ENCODE measurements at regions not wholly inside any gene's neighbourhood (a gene's known extent, or its start where the extent isn't known, plus 50 kb on each side); places are given as distances from the start of the nearest gene placed in this dataset.

GRCh38 chr1:67958472-67958871 is 92.0 kb downstream of the DIRAS3 start:
- no peak for TF ChIP-seq RFX5 (IDR thresholded peaks at IDR 0.05; ENCODE audit: low read depth, low read length)
- no peak for TF ChIP-seq ATF2 (CRISPR knock-in tag; IDR thresholded peaks at IDR 0.05)
- no peak for TF ChIP-seq PHF20 (CRISPR knock-in tag; IDR thresholded peaks at IDR 0.05)
- no peak for TF ChIP-seq POLR2AphosphoS2 (IDR thresholded peaks at IDR 0.05; ENCODE audit: low read depth, low read length)
- no peak for TF ChIP-seq ZZZ3 (CRISPR knock-in tag; IDR thresholded peaks at IDR 0.05; ENCODE audit: borderline replicate concordance)
- no peak for TF ChIP-seq RERE (CRISPR knock-in tag; IDR thresholded peaks at IDR 0.05; ENCODE audit: low read depth)
- no peak for TF ChIP-seq ZNF891 (CRISPR knock-in tag; IDR thresholded peaks at IDR 0.05)
- no peak for TF ChIP-seq MYPOP (CRISPR knock-in tag; IDR thresholded peaks at IDR 0.05)
